ENCODE measurements at regions not wholly inside any gene's neighbourhood (a gene's known extent, or its start where the extent isn't known, plus 50 kb on each side); places are given as distances from the start of the nearest gene placed in this dataset.

GRCh38 chr1:57887964-57888491 is 464.2 kb upstream of the DAB1 start:
- no peak for DNase-seq (ENCODE audit: low read depth, low spot score)

GRCh38 chr1:57886376-57886775 is 462.5 kb upstream of the DAB1 start:
- Histone ChIP-seq H3K4me1 (ENCODE audit: control insufficient read depth in 1 of 2, insufficient read depth in 2 of 2, low read length in 2 of 2) (no peaks in the 10 kb centered on the region), H3K27ac (ENCODE audit: low read depth, low read length) (no peak overlapping the region), H3K9me2 (ENCODE audit: insufficient read depth) (no peaks in the 10 kb centered on the region), H3K27me3 (ENCODE audit: insufficient read depth, low read length) (peaks cover 3% of the 10 kb centered on the region; the same call in 1 of the 2 replicates), H3K9me3 (ENCODE audit: control insufficient read depth in 1 of 2, insufficient read depth in 1 of 2, low read depth in 1 of 2, low read length in 2 of 2) (no peaks in the 10 kb centered on the region), H4K20me1 (ENCODE audit: insufficient read depth) (no peaks in the 10 kb centered on the region), H3K4me2 (ENCODE audit: low read length) (no peak overlapping the region), H3K4me3 (replicated peaks in 1 of 2; ENCODE audit: low read depth in 1 of 2, low read length in 2 of 2) (no peak overlapping the region), H3K36me3 (ENCODE audit: control insufficient read depth in 1 of 2, insufficient read depth in 2 of 2, low read length in 2 of 2) (no peaks in the 10 kb centered on the region), H2AFZ (ENCODE audit: low read depth, low read length, poor library complexity, severe bottlenecking) (no peak overlapping the region), H3K9ac (ENCODE audit: low read length) (no peak overlapping the region), H3K79me2 (ENCODE audit: insufficient read depth, low read length) (no peaks in the 10 kb centered on the region)
- ChIA-PET RAD21 (ENCODE audit: low non-redundant PET in 1 of 2, low total read pairs in 2 of 2, uncharacterized antibody in 2 of 2, unreplicated experiment in 2 of 2) (no interaction called here), CTCF (interaction anchor here (0.6 kb wide), 1 partner anchor 110 kb away, joined by 3 read pairs; no protein-coding TSS in a partner anchor), POLR2A (no interaction called here)
- no TSS peak for BruUV-seq (replicated peaks)
- no peak for TF ChIP-seq ZBTB33 (IDR thresholded peaks at IDR 0.05; ENCODE audit: extremely low read depth, insufficient replicate concordance, low read length)
- no peak for ATAC-seq
- no peak for DNase-seq (ENCODE audit: low read depth, low spot score)
- intact Hi-C loops (cut with micrococcal nuclease), result no loop called here

More at GRCh38 chr1:57887964-57888491, 464.2 kb upstream of the DAB1 start:
- Histone ChIP-seq H3K4me1 (ENCODE audit: control insufficient read depth in 1 of 2, insufficient read depth in 2 of 2, low read length in 2 of 2) (no peaks in the 10 kb centered on the region), H3K27ac (ENCODE audit: low read depth, low read length) (no peak overlapping the region), H3K9me3 (ENCODE audit: control insufficient read depth in 1 of 2, insufficient read depth in 1 of 2, low read depth in 1 of 2, low read length in 2 of 2) (no peaks in the 10 kb centered on the region), H3K27me3 (ENCODE audit: insufficient read depth, low read length) (peaks cover 3% of the 10 kb centered on the region; the same call in 1 of the 2 replicates), H4K20me1 (ENCODE audit: insufficient read depth) (no peaks in the 10 kb centered on the region), H3K9ac (ENCODE audit: low read length) (no peak overlapping the region), H3K79me2 (ENCODE audit: insufficient read depth, low read length) (no peaks in the 10 kb centered on the region), H2AFZ (ENCODE audit: low read depth, low read length, poor library complexity, severe bottlenecking) (no peak overlapping the region), H3K36me3 (ENCODE audit: control insufficient read depth in 1 of 2, insufficient read depth in 2 of 2, low read length in 2 of 2) (no peaks in the 10 kb centered on the region), H3K4me3 (replicated peaks in 1 of 2; ENCODE audit: low read depth in 1 of 2, low read length in 2 of 2) (no peak overlapping the region), H3K4me2 (ENCODE audit: low read length) (no peak overlapping the region), H3K9me2 (ENCODE audit: insufficient read depth) (no peaks in the 10 kb centered on the region)
- ChIA-PET CTCF (no interaction called here), POLR2A (no interaction called here), RAD21 (ENCODE audit: low non-redundant PET in 1 of 2, low total read pairs in 2 of 2, uncharacterized antibody in 2 of 2, unreplicated experiment in 2 of 2) (no interaction called here)
- BruUV-seq (replicated peaks), result no TSS peak
- ATAC-seq, result no peak
- no peak for TF ChIP-seq CBX3 (IDR thresholded peaks at IDR 0.05; ENCODE audit: low read depth)
- TF ChIP-seq CEBPB (IDR thresholded peaks at IDR 0.05; ENCODE audit: low read depth), result no peak
- intact Hi-C loops (cut with micrococcal nuclease), result no loop called here
